ENCODE measurements at regions not wholly inside any gene's neighbourhood (a gene's known extent, or its start where the extent isn't known, plus 50 kb on each side); places are given as distances from the start of the nearest gene placed in this dataset.
A peak's percentile ranks its signal among the peaks of the same experiment; 100 is the strongest.

- H3K79me2 ChIP-seq (ENCODE audit: control insufficient read depth, insufficient read depth, low read length): no peaks in the 10 kb centered on the region
- intact Hi-C loops (cut with micrococcal nuclease) (loop anchor here (1.0 to 5.0 kb wide), 2 partner anchors 34 to 102 kb away; partner anchors contain the start of gene EFNB1), dilution Hi-C loops (cut with MboI; ENCODE audit: extremely low pct_ligation_motif_present, low sequenced_read_pairs) (no loop called here)
- no peaks in the 10 kb centered on the region for H3K27me3 ChIP-seq (ENCODE audit: control insufficient read depth in 2 of 2, insufficient read depth in 2 of 2, low read length in 2 of 2)
- H3K36me3 ChIP-seq (ENCODE audit: control insufficient read depth in 2 of 2, extremely low read depth in 1 of 2, insufficient read depth in 2 of 2, low read length in 2 of 2): no peaks in the 10 kb centered on the region
- H3K4me3 ChIP-seq (replicated peaks in 1 of 3; ENCODE audit: insufficient read depth in 1 of 3, low read depth in 1 of 3, low read length in 3 of 3): no peak overlapping the region
- TF ChIP-seq MAX (IDR thresholded peaks at IDR 0.05; ENCODE audit: insufficient read depth, insufficient read length) (no peak), EZH2 (IDR thresholded peaks at IDR 0.05; ENCODE audit: borderline replicate concordance, low read depth, low read length, severe bottlenecking) (no peak), POLR2A (IDR thresholded peaks at IDR 0.05; ENCODE audit: low read depth, low read length) (no peak), MYC (IDR thresholded peaks at IDR 0.05; ENCODE audit: low read depth, low read length) (no peak), JUN (IDR thresholded peaks at IDR 0.05; ENCODE audit: borderline replicate concordance, insufficient read depth, insufficient read length, low read depth) (peak; percentile 6), CTCF (IDR thresholded peaks at IDR 0.05; ENCODE audit: extremely low read depth in 1 of 2, insufficient read depth in 1 of 2, low read depth in 1 of 2, low read length in 2 of 2) (no peak), FOS (IDR thresholded peaks at IDR 0.05; ENCODE audit: borderline replicate concordance, insufficient read depth, low read length) (no peak)
- peak overlapping the region; percentile 41 for H3K27ac ChIP-seq (ENCODE audit: insufficient read depth, low read depth, low read length)
- POLR2A ChIA-PET: interaction anchor here (2.9 kb wide), 1 partner anchor 101 kb away, joined by 9 read pairs; the partner anchor contains the start of gene EFNB1
- CTCF ChIA-PET: interaction anchor here (1.2 to 1.8 kb wide), 4 partner anchors 34 to 131 kb away, joined by 4 to 7 read pairs (median 5); partner anchors contain the start of gene EFNB1
- FAIRE-seq (peak; percentile 46), DNase-seq (ENCODE audit: low read depth, low spot score) (peak; percentile 57)
- no peaks in the 10 kb centered on the region for H4K20me1 ChIP-seq (replicated peaks; ENCODE audit: control insufficient read depth, extremely low read depth, insufficient read depth, low read length)
- H2AFZ ChIP-seq (ENCODE audit: low read depth, low read length): no peak overlapping the region
- peaks cover 28% of the 10 kb centered on the region for H3K4me1 ChIP-seq (ENCODE audit: control insufficient read depth, extremely low read depth, insufficient read depth, low read length)
- H3K4me2 ChIP-seq (ENCODE audit: insufficient read depth, low read length): no peak overlapping the region
- H3K9me1 ChIP-seq (replicated peaks; ENCODE audit: control insufficient read depth, extremely low read depth, insufficient read depth, low read length): no peaks in the 10 kb centered on the region
- H3K9ac ChIP-seq (replicated peaks; ENCODE audit: extremely low read depth, insufficient read depth, low read length): no peak overlapping the region
- H3K9me3 ChIP-seq (replicated peaks; ENCODE audit: control insufficient read depth, insufficient read depth, low read length): no peaks in the 10 kb centered on the region
- no TSS peak for BruUV-seq (replicated peaks)
Measured at GRCh38 chrX:68929332-68930150, 100.7 kb downstream of the EFNB1 start.

All from endothelial cell of umbilical vein (primary cell).